ENCODE measurements at regions not wholly inside any gene's neighbourhood (a gene's known extent, or its start where the extent isn't known, plus 50 kb on each side); places are given as distances from the start of the nearest gene placed in this dataset.

GRCh38 chr5:19369561-19369960, 618.4 kb downstream of the CDH18 start:
- no peak for TF ChIP-seq POLR2AphosphoS5 (IDR thresholded peaks at IDR 0.05; ENCODE audit: low read depth, low read length)
- no peak for TF ChIP-seq CTCF (IDR thresholded peaks at IDR 0.05)
- TF ChIP-seq REST (IDR thresholded peaks at IDR 0.05; ENCODE audit: insufficient read depth in 1 of 2, low read depth in 2 of 2, low read length in 1 of 2): no peak
- no peak for TF ChIP-seq SIN3A (IDR thresholded peaks at IDR 0.05; ENCODE audit: borderline replicate concordance, insufficient read depth, low read depth, low read length)
- no peak for TF ChIP-seq TCF7L2 (IDR thresholded peaks at IDR 0.05; ENCODE audit: low read depth, low read length)
